SK-N-SH treated with all-trans-retinoic acid at 6 μM for 48 hours (cell line): ENCODE measurements at regions not wholly inside any gene's neighbourhood (a gene's known extent, or its start where the extent isn't known, plus 50 kb on each side); places are given as distances from the start of the nearest gene placed in this dataset.

Source experiments
- ARNTL ChIP-seq: fragments of 450-650 bp; formaldehyde crosslinking; IDR thresholded peaks from 2 replicates; pipeline ENCODE4 v1.5.0; 2020; ENCODE audit warnings: low read depth, mild to moderate bottlenecking, moderate library complexity, borderline replicate concordance
- CREB5 ChIP-seq: fragments of 250-450 bp; sonication (Bioruptor Pico); IDR thresholded peaks from 2 replicates; pipeline ENCODE4 v1.5.1; 2020; ENCODE audit warnings: low read depth, mild to moderate bottlenecking, moderate library complexity
- CSDC2 ChIP-seq: fragments of 250-450 bp; sonication (Bioruptor Pico); IDR thresholded peaks from 2 replicates; pipeline ENCODE4 v1.5.0; 2020; ENCODE audit warnings: mild to moderate bottlenecking, moderate library complexity
- ESRRG ChIP-seq: fragments of 250-450 bp; sonication (Bioruptor Pico); IDR thresholded peaks from 2 replicates; pipeline ENCODE4 v1.6.1; 2021; ENCODE audit warnings: mild to moderate bottlenecking
- ISL1 ChIP-seq: fragments of 250-450 bp; sonication (Bioruptor Pico); IDR thresholded peaks from 2 replicates; pipeline ENCODE4 v2.1.2; 2022; ENCODE audit warnings: mild to moderate bottlenecking, moderate library complexity
- TOX ChIP-seq: fragments of 250-450 bp; sonication (Bioruptor Pico); IDR thresholded peaks from 2 replicates; pipeline ENCODE4 v1.8.0; 2021; ENCODE audit warnings: mild to moderate bottlenecking, moderate library complexity, borderline replicate concordance
- ZFP3 ChIP-seq: fragments of 250-450 bp; sonication (Bioruptor Pico); IDR thresholded peaks from 2 replicates; pipeline ENCODE4 v1.5.0; 2020; ENCODE audit warnings: mild to moderate bottlenecking, moderate library complexity
- ZNF70 ChIP-seq: fragments of 450-650 bp; formaldehyde crosslinking; IDR thresholded peaks from 2 replicates; pipeline ENCODE4 v1.5.0; 2020; ENCODE audit warnings: mild to moderate bottlenecking, moderate library complexity

GRCh38 chr9:99569840-99570239, 251.8 kb upstream of the NR4A3 start:
- TF ChIP-seq ESRRG (CRISPR knock-in tag) (no peak), CSDC2 (no peak), ZFP3 (no peak), ARNTL (no peak), ZNF70 (CRISPR knock-in tag) (no peak), CREB5 (CRISPR knock-in tag) (no peak), TOX (CRISPR knock-in tag) (no peak), ISL1 (CRISPR knock-in tag) (no peak)
